Glutamatergic neuron (in vitro differentiated cells): ENCODE measurements at regions not wholly inside any gene's neighbourhood (a gene's known extent, or its start where the extent isn't known, plus 50 kb on each side); places are given as distances from the start of the nearest gene placed in this dataset.

Experiments used
- DNase-seq: peaks from one replicate; pipeline ENCODE4 v3.0.0; 2022
- H3K27ac Mint-ChIP-seq: one replicate; pipeline ENCODE4 v1.8.0; 2020; ENCODE audit warnings: mild to moderate bottlenecking, mixed read lengths, inconsistent platforms; ENCODE audit not compliant: unreplicated experiment
- H3K27me3 Mint-ChIP-seq: one replicate; pipeline ENCODE4 v1.8.0; 2020; ENCODE audit warnings: mild to moderate bottlenecking, moderate library complexity, mixed read lengths, inconsistent platforms; ENCODE audit not compliant: unreplicated experiment
- H3K36me3 Mint-ChIP-seq: one replicate; pipeline ENCODE4 v1.8.0; 2020; ENCODE audit warnings: mild to moderate bottlenecking, mixed read lengths, inconsistent platforms; ENCODE audit not compliant: unreplicated experiment
- H3K4me1 Mint-ChIP-seq: one replicate; pipeline ENCODE4 v1.8.0; 2020; ENCODE audit warnings: mild to moderate bottlenecking, low read depth, mixed read lengths, inconsistent platforms; ENCODE audit not compliant: unreplicated experiment
- H3K4me3 Mint-ChIP-seq: one replicate; pipeline ENCODE4 v1.8.0; 2020; ENCODE audit warnings: mild to moderate bottlenecking, mixed read lengths, inconsistent platforms; ENCODE audit not compliant: unreplicated experiment
- H3K9me3 Mint-ChIP-seq: one replicate; pipeline ENCODE4 v1.8.0; 2020; ENCODE audit warnings: mild to moderate bottlenecking, moderate library complexity, mixed read lengths, inconsistent platforms; ENCODE audit not compliant: unreplicated experiment
- CTCF ChIP-seq: fragments of 200-600 bp; sonication (generic); IDR thresholded peaks from one replicate; pipeline ENCODE4 v1.5.0; 2021; ENCODE audit not compliant: partially characterized antibody, unreplicated experiment

- peaks cover 4% of the 10 kb centered on the region for H3K9me3 Mint-ChIP-seq
- DNase-seq, result no peak
- no peak overlapping the region for H3K4me3 Mint-ChIP-seq
- H3K4me1 Mint-ChIP-seq, result peaks cover 28% of the 10 kb centered on the region
- no peak for TF ChIP-seq CTCF
- H3K27me3 Mint-ChIP-seq, result no peaks in the 10 kb centered on the region
- H3K27ac Mint-ChIP-seq, result no peak overlapping the region
- no peaks in the 10 kb centered on the region for H3K36me3 Mint-ChIP-seq
These were observed 396.2 kb downstream of the NUAK1 start for GRCh38 chr12:105742567-105742874.

GRCh38 chr12:105744371-105745058, 394.2 kb downstream of the NUAK1 start:
- H3K4me3 Mint-ChIP-seq, result no peak overlapping the region

GRCh38 chr12:105745811-105746210, 392.9 kb downstream of the NUAK1 start:
- TF ChIP-seq CTCF, result no peak
- H3K27ac Mint-ChIP-seq, result no peak overlapping the region
- peaks cover 28% of the 10 kb centered on the region for H3K4me1 Mint-ChIP-seq

More at GRCh38 chr12:105744371-105745058, 394.2 kb downstream of the NUAK1 start:
- no peak for TF ChIP-seq CTCF
- H3K9me3 Mint-ChIP-seq, result peaks cover 4% of the 10 kb centered on the region
- H3K27ac Mint-ChIP-seq, result no peak overlapping the region
- no peak for DNase-seq
- H3K36me3 Mint-ChIP-seq, result no peaks in the 10 kb centered on the region
- no peaks in the 10 kb centered on the region for H3K27me3 Mint-ChIP-seq
- H3K4me1 Mint-ChIP-seq, result peaks cover 28% of the 10 kb centered on the region

GRCh38 chr12:105748806-105749600, 389.8 kb downstream of the NUAK1 start:
- Mint-ChIP-seq H3K4me1 (peaks cover 16% of the 10 kb centered on the region), H3K27me3 (no peaks in the 10 kb centered on the region), H3K9me3 (peaks cover 4% of the 10 kb centered on the region), H3K36me3 (no peaks in the 10 kb centered on the region), H3K27ac (no peak overlapping the region), H3K4me3 (no peak overlapping the region)
- no peak for DNase-seq
- TF ChIP-seq CTCF, result no peak

More at GRCh38 chr12:105745811-105746210, 392.9 kb downstream of the NUAK1 start:
- Mint-ChIP-seq H3K9me3 (peaks cover 4% of the 10 kb centered on the region), H3K36me3 (no peaks in the 10 kb centered on the region), H3K27me3 (no peaks in the 10 kb centered on the region), H3K4me3 (no peak overlapping the region)
- no peak for DNase-seq

- no peak for DNase-seq
- no peaks in the 10 kb centered on the region for H3K36me3 Mint-ChIP-seq
- no peaks in the 10 kb centered on the region for H3K27me3 Mint-ChIP-seq
- peaks cover 15% of the 10 kb centered on the region for H3K4me1 Mint-ChIP-seq
- H3K27ac Mint-ChIP-seq, result no peak overlapping the region
- no peak overlapping the region for H3K4me3 Mint-ChIP-seq
- H3K9me3 Mint-ChIP-seq, result peaks cover 3% of the 10 kb centered on the region
- no peak for TF ChIP-seq CTCF
These were observed 388.7 kb downstream of the NUAK1 start for GRCh38 chr12:105750096-105750495.
